ENCODE measurements at regions not wholly inside any gene's neighbourhood (a gene's known extent, or its start where the extent isn't known, plus 50 kb on each side); places are given as distances from the start of the nearest gene placed in this dataset.

- TF ChIP-seq CTCF (IDR thresholded peaks at IDR 0.05) (no peak), POLR2A (IDR thresholded peaks at IDR 0.05) (no peak), EP300 (IDR thresholded peaks at IDR 0.05) (no peak)
These were observed 186.1 kb downstream of the ZFP36L2 start for GRCh38 chr2:43040084-43040854.

Measured in tibial nerve (tissue), 4 donors.